Midbrain (tissue), 1 donor: ENCODE measurements at regions not wholly inside any gene's neighbourhood (a gene's known extent, or its start where the extent isn't known, plus 50 kb on each side); places are given as distances from the start of the nearest gene placed in this dataset.

ENCODE experiments used
- DNase-seq: peaks from one replicate; lab custom pipeline; 2025; lab: John Stamatoyannopoulos, UW

GRCh38 chr10:56622335-56622973 is 261.4 kb upstream of the ZWINT start:
- no peak for DNase-seq

GRCh38 chr10:56606202-56606601 is 245.1 kb upstream of the ZWINT start:
- no peak for DNase-seq

- no peak for DNase-seq
These were observed 244.0 kb upstream of the ZWINT start for GRCh38 chr10:56605051-56605450.

DNA sequence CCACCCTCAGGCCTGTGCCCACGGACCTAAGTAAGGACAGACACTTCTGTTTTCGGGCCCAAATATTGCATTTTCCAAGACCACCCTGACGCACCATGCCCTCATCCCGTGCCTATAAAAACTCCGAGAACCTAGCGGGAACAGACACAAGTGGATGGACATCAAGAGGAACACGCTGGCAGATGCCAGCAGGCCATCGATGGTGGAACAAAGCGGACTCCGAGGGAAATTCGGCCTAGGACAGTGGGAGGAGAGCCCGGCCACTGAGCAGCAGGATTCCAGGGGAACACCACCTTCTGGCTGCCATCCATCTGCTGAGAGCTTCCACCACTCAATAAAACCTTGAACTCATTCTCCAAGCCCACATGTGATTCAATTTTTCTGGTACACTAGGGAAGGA is 243.6 kb upstream of the ZWINT start:
- no peak for DNase-seq

DNA sequence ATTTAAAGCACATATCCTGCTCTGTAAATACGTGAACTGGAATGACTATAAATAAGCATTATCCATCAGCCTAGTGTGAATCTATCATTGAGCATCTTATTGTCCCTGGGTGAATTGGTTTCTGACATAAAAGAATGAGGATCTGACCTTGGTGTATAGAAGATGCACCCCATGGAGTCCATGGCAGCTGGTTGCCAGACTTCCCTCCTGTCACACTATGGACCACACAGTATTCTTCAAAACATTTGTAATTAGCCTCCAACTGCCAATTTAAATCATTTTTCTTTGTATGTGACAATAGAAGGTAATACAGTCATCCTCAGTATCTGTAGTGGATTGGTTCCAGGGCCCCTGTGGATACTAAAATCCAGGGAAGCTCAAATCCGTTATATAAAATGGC is 238.1 kb upstream of the ZWINT start:
- no peak for DNase-seq

DNA sequence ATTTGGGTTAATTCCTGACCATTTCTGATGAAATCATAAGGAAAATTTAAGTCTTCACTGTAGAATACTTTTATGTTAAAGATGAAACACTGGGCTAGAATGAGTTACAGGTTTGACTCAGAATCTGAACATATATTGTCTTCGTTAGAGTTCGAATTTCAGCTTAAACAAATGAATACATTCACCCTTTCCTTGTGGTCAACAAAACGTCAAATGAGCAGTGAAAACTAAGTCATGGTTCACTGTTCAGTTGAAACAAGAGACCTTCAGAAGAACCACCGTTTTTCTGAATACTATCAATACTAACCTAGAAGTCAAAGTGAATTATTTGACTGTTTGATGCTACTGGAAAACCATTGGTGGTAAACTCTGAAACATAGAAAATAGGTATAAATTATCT is 235.2 kb upstream of the ZWINT start:
- no peak for DNase-seq

DNA sequence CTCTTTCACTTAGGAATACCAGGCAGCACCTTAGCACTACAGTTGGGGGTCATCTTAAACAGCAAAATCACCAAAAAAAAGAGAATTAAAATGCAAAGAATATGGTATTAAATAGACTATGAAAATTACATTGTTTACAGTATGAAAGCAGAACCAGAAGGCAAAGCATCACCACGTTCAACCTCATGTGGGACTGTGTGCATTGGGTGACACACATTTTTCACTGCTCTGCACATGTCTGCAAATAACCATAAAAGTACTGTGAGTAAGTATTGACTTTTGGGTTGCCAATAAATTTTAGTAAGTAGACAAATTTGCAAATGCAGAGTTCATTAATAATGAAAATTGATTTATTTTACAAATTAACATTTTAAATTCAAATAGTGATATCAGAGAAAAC is 232.1 kb upstream of the ZWINT start:
- DNase-seq, result no peak

GRCh38 chr10:56586461-56586891 is 225.4 kb upstream of the ZWINT start:
- DNase-seq, result no peak

DNA sequence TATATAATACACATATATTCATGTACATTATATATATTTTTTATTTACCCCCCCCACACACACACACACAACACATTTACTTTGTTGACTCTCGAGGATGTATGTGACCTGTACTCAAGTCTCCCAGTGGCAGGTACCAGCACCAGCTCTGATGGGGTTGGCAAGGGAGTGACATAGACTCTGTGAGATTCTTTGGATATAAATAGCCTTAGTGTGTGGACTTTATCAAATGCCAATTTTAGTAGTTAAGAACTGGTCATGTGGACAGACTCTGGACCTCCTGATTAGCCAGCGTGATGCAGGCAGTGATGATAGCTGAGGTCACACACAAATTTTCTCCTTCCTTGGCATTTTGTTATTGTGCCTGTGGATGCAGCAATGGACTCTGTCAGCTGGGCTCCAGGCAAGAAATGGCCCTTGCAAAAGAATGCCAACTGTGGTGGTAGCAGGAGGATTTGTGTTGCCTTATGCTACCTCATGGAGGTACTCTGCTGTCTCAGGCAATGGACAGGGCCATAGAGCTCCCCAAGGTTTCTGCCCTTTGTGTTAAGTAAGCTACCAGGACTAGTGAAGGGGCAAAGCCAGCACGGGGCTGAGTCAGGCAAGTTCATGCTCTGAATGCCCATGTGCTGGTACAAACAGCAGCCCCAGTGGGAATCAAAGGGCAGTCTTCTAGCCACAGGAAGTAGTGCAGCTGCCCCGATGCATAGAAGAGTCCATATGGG is 224.6 kb upstream of the ZWINT start:
- no peak for DNase-seq

DNA sequence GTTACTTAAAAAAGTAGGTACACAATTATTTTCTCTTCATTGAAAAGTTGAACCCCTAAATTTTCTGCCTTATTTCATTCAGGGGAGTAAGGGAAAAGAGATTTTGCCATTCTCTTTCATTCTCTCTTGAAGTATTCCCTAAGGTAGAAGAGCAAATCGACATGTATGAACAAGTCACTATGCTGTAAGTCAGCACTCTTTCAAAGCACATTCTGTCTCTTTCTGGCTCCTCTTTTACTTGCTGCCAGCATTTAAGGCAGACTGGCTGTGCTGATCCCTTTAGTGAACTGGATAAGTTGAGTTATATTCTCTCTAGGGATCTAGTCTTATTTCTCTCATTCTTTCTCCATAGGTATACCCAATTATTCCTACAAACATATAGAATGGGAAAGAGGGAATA is 222.3 kb upstream of the ZWINT start:
- DNase-seq, result no peak

- no peak for DNase-seq
These were observed 206.5 kb upstream of the ZWINT start for GRCh38 chr10:56567580-56567979.

GRCh38 chr10:56561336-56561735 is 200.3 kb upstream of the ZWINT start:
- DNase-seq, result no peak

DNA sequence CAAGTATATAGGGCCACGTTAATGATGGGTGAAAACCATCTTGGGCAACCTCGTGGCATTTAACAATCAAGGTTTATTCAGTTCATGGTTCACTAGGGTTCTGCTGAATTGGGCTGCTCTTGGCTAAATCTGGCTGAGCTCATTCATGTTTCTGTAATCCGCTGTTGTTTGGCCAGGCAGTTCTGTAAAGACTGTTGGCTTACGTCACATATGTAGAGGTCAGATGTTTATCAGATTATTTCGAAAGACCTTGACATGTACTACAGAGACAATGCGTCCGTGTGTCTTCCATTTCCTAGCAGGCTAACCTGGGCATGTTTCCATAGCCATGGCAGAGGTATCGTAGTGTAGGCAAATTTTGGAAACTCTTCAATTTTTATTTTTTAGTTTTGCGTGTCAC is 190.0 kb upstream of the ZWINT start:
- no peak for DNase-seq

DNA sequence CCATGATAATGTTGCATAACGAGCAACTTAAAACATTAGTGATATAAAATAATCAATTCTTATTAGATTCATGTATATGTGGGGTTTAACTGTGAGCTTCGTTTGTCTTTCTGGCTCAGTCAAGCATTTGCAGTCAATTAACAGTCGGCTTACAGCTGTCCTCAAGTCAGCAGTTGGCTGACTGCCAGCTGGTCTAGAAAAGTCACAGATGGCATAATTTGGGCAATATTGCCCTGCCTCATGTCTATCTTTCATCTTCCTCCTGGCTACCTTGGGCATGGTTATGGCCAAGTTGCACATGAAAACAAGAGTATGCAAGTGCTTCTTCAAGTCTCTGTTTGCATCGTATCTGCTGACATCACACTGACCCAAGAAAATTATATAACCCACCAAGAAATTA is 186.1 kb upstream of the ZWINT start:
- DNase-seq, result no peak

DNA sequence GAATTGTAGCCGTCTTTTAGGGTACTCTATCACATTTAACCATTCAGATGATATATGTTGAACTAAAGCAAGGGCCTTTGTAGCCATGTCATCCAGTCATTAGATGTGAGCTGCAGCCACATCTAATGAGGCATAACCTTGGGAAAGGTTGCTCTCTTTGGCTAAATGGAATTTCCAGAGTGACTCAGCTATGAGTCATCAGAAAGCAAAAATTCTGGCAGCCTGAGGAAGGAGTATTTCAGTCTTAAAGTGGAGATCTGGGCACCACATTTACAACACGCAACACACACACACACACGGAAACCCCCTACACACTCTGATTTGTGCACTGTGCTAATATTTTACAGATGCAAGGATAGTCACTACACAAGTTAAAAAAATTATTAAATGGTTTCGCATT is 176.9 kb upstream of the ZWINT start:
- no peak for DNase-seq

DNA sequence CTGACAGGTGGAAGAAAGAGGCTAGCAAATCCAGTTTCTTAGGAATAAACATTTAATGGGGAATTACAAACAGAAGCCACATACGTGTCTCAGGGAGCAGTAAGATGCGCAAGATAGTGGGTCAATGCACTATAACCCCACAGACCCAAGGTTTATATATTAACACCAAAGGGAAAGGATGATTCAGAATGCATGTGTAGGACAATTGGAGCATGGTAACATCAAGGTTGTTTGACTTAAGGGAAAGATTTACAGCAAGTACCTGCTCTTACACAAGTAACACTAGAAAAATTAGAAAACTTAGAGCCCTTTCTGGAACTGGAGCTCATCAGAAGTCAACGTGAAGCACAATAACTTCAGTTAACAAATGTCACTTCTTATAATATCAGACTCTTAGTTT is 161.1 kb upstream of the ZWINT start:
- DNase-seq, result no peak

DNA sequence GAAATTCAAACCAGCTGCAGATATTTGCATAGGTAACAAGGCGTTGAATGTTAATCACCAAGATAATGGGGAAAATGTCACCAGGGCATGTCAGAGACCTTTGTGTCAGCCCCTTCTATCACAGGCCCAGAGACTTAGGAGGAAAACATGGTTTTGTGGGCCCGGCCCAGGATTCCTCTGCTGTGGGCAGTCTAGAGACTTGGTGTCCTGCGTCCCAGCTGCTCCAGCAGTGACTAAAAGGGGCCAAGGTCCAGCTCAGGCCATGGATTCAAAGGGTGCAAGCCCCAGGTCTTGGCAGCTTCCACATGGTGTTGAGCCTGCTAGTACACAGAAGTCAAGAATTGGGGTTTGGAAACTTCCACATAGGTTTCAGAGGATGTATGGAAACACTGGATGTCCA is 147.5 kb upstream of the ZWINT start:
- DNase-seq, result no peak

DNA sequence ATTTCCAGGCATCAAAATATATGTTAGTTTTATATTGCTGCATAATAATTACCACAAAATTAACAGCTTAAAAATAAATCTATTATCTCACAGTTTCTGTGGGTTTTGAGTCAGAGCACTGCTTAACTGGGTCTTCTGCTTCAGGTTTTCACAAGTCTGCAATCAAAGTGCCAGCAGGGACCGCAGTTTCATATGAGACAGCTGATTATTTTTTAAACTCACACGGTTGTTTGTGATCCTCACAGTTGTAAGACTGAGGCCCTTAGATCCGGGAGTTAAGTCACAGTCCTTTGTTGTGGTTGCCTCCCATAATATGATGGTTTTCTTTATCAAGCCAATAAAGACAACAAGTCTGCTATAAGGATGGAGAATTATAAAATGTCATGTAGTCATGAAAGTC is 146.0 kb upstream of the ZWINT start:
- DNase-seq, result no peak

DNA sequence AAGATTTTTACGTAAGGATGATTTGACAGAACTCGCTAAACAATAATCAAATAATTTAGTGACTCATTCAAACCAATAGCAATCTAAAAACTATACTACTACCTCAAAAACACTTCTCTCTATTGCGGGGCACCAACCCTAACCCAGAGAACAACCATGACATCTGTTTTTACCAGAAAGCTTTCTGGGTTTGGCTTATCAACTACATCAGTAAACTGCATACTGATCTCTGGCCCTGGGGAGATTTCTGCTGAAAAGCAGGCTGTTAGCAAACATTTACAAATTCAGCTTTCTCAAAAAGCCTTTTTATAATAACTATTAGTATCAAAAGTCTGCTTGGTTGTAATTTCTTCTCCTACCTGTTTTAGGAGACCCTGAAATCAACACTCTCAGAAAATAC is 144.5 kb upstream of the ZWINT start:
- DNase-seq, result no peak

DNA sequence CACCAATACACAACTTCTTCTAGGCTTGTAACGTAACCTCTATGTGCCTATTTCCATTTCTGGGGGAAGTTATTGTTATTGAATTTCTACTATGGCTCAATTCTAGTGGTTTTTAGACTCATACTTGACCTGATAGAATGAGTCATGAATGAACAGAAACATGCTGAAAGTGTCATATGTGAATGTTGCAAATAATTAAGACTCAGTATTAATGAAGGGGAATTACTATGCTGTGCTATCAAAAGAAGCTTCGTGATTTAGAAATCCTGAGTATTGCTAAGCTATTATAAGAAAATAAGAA is 135.1 kb upstream of the ZWINT start:
- DNase-seq, result no peak

GRCh38 chr10:56487746-56488145 is 126.7 kb upstream of the ZWINT start:
- DNase-seq, result no peak

- DNase-seq, result no peak
These were observed 120.5 kb upstream of the ZWINT start for GRCh38 chr10:56481521-56482091.

GRCh38 chr10:56472978-56473377 is 111.9 kb upstream of the ZWINT start:
- DNase-seq, result no peak

DNA sequence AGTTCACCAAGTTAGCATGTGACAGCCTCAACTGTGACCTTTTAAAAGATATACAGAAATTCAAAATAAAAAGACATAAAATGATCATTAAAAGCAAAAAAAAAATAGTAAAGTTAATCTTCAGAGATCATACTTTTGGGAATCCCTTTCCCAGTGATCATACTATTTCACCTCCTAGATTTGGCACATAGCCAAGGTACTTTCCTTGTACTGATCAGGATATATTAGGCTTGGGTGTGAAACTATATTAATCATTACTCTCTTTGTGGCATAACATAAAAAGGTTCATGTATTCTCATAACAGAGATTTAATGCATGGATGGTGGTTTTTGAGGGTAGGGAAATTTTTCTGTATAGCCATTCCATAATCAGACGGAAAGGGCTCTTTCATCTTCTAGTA is 109.6 kb upstream of the ZWINT start:
- DNase-seq, result no peak
